Endothelial cell of umbilical vein (primary cell): ENCODE measurements at regions not wholly inside any gene's neighbourhood (a gene's known extent, or its start where the extent isn't known, plus 50 kb on each side); places are given as distances from the start of the nearest gene placed in this dataset.

Source experiments
- BruUV-seq: library from RNA; stranded (reverse); fragments of 400-500 nt; replicated peaks from 2 replicates; lab custom pipeline; 2021; lab: Mats Ljungman, UMichigan
- CTCF ChIA-PET: fragments of 300-600, 350-600 bp; sonication (Branson Sonifier 250); formaldehyde crosslinking; loops from one replicate; lab custom pipeline; 2021; ENCODE audit warnings: antibody characterized with exemption, inconsistent platforms; lab: Charles Lee
- POLR2A ChIA-PET: fragments of 300-600, 350-600 bp; sonication (Branson Sonifier 250); formaldehyde crosslinking; loops from one replicate; lab custom pipeline; 2021; ENCODE audit warnings: antibody characterized with exemption, inconsistent platforms; lab: Charles Lee
- DNase-seq: peaks from one replicate; pipeline ENCODE4 v3.0.0-alpha.2; 2011; ENCODE audit warnings: low read depth, low spot score
- FAIRE-seq: peaks from 2 replicates; lab custom pipeline; 2011; peaks lifted over from hg19 to GRCh38; lab: Jason Lieb, UNC
- H2AFZ ChIP-seq: 2 replicates; pipeline ENCODE4 v1.6.0; 2012; ENCODE audit warnings: low read depth, low read length, control low read depth, inconsistent platforms
- H3K27ac ChIP-seq: 2 replicates; pipeline ENCODE4 v1.5.1; 2011; ENCODE audit warnings: low read depth, mild to moderate bottlenecking, control low read depth, low read length, moderate library complexity; ENCODE audit not compliant: insufficient read depth
- H3K27me3 ChIP-seq, 2 experiments: 2 replicates each; pipeline versions ENCODE4 v1.6.0 to v1.6.1; 2011; ENCODE audit warnings: low read length in 2 of 2, mixed read lengths in 1 of 2; ENCODE audit not compliant: control insufficient read depth in 2 of 2, insufficient read depth in 2 of 2
- H3K36me3 ChIP-seq, 2 experiments: 2 replicates in 1 of 2; 3 replicates in 1 of 2; pipeline ENCODE4 v1.5.1; 2011; ENCODE audit warnings: low read length in 2 of 2, mild to moderate bottlenecking in 1 of 2, moderate library complexity in 1 of 2; ENCODE audit not compliant: control insufficient read depth in 2 of 2, insufficient read depth in 2 of 2; ENCODE audit errors: extremely low read depth in 1 of 2
- H3K4me1 ChIP-seq: 3 replicates; pipeline ENCODE4 v1.5.1; 2011; ENCODE audit warnings: mild to moderate bottlenecking, low read length; ENCODE audit not compliant: control insufficient read depth, insufficient read depth; ENCODE audit errors: extremely low read depth
- H3K4me2 ChIP-seq: 2 replicates; pipeline ENCODE4 v1.6.1; 2011; ENCODE audit warnings: low read length, control low read depth, mixed read lengths; ENCODE audit not compliant: insufficient read depth
- H3K4me3 ChIP-seq, 3 experiments: fragments of 200-600 bp in 1 of 3; sonication (generic), shearing (Covaris generic) in 1 of 3; replicated peaks in 1 of 3; 2 replicates each; pipeline ENCODE4 v1.5.1; 2011 to 2016; ENCODE audit warnings: control low read depth in 3 of 3, low read length in 3 of 3, mild to moderate bottlenecking in 2 of 3, inconsistent platforms in 1 of 3, low read depth in 1 of 3, moderate library complexity in 1 of 3; ENCODE audit not compliant: insufficient read depth in 1 of 3
- H3K79me2 ChIP-seq: 2 replicates; pipeline ENCODE4 v1.6.0; 2012; ENCODE audit warnings: low read length, inconsistent platforms; ENCODE audit not compliant: control insufficient read depth, insufficient read depth
- H3K9ac ChIP-seq: replicated peaks from 2 replicates; pipeline ENCODE3; 2011; ENCODE audit warnings: low read length, control low read depth; ENCODE audit not compliant: insufficient read depth; ENCODE audit errors: extremely low read depth
- H3K9me1 ChIP-seq: replicated peaks from 3 replicates; pipeline ENCODE4 v1.6.0; 2011; ENCODE audit warnings: mild to moderate bottlenecking, low read length; ENCODE audit not compliant: control insufficient read depth, insufficient read depth; ENCODE audit errors: extremely low read depth
- H3K9me3 ChIP-seq: replicated peaks from 2 replicates; pipeline ENCODE4 v1.5.1; 2012; ENCODE audit warnings: low read length, inconsistent platforms; ENCODE audit not compliant: control insufficient read depth, insufficient read depth
- H4K20me1 ChIP-seq: replicated peaks from 2 replicates; pipeline ENCODE3; 2011; ENCODE audit warnings: mild to moderate bottlenecking, low read length; ENCODE audit not compliant: control insufficient read depth, insufficient read depth; ENCODE audit errors: extremely low read depth
- EZH2 ChIP-seq: IDR thresholded peaks from 2 replicates; pipeline ENCODE4 v1.6.1; 2012; ENCODE audit warnings: borderline replicate concordance, low read depth, mild to moderate bottlenecking, moderate library complexity, low read length, inconsistent platforms; ENCODE audit not compliant: severe bottlenecking
- FOS ChIP-seq: IDR thresholded peaks from 2 replicates; pipeline ENCODE4 v1.6.1; 2011; ENCODE audit warnings: mild to moderate bottlenecking, low read length, moderate library complexity, borderline replicate concordance; ENCODE audit not compliant: insufficient read depth
- GATA2 ChIP-seq: IDR thresholded peaks from 2 replicates; pipeline ENCODE4 v1.7.0; 2011; ENCODE audit warnings: low read depth, mild to moderate bottlenecking, moderate library complexity, mixed read lengths, low read length; ENCODE audit not compliant: insufficient read length, insufficient read depth
- JUN ChIP-seq: IDR thresholded peaks from 2 replicates; pipeline ENCODE4 v1.6.1; 2011; ENCODE audit warnings: borderline replicate concordance, low read depth; ENCODE audit not compliant: insufficient read length, insufficient read depth
- MYC ChIP-seq: IDR thresholded peaks from one replicate; pipeline ENCODE4 v1.6.1; 2011; ENCODE audit warnings: mild to moderate bottlenecking, low read depth, low read length
- POLR2A ChIP-seq: IDR thresholded peaks from 2 replicates; pipeline ENCODE4 v1.6.1; 2012; ENCODE audit warnings: low read depth, mild to moderate bottlenecking, control low read depth, low read length
- POLR2AphosphoS5 ChIP-seq: IDR thresholded peaks from 2 replicates; pipeline ENCODE4 v1.6.1; 2012; ENCODE audit warnings: low read depth, mild to moderate bottlenecking, control low read depth, low read length, moderate library complexity; ENCODE audit not compliant: insufficient read depth
- dilution Hi-C: fragments of 300-500 bp; cut with MboI; formaldehyde crosslinking; loops from one replicate; pipeline ENCODE4 v1.15.0; 2019; ENCODE audit warnings: low sequenced_read_pairs; ENCODE audit not compliant: extremely low pct_ligation_motif_present
- intact Hi-C: fragments of 100-400 bp; cut with micrococcal nuclease; formaldehyde crosslinking; loops from one replicate; pipeline ENCODE4 v1.10.0; 2022
- TF ChIP-seq, protein P1 (sequence below): IDR thresholded peaks from 2 replicates; pipeline ENCODE4 v1.6.1; 2011; ENCODE audit not compliant: insufficient read depth, insufficient read length
- TF ChIP-seq, protein P2 (sequence below), 2 donors: IDR thresholded peaks; 1 replicate in 1 of 2; 2 replicates in 1 of 2; pipeline ENCODE4 v1.5.1; 2011; ENCODE audit warnings: low read length in 2 of 2, mild to moderate bottlenecking in 2 of 2, moderate library complexity in 2 of 2, control low read depth in 1 of 2, inconsistent platforms in 1 of 2, low read depth in 1 of 2; ENCODE audit not compliant: insufficient read depth in 1 of 2; ENCODE audit errors: extremely low read depth in 1 of 2

DNA sequence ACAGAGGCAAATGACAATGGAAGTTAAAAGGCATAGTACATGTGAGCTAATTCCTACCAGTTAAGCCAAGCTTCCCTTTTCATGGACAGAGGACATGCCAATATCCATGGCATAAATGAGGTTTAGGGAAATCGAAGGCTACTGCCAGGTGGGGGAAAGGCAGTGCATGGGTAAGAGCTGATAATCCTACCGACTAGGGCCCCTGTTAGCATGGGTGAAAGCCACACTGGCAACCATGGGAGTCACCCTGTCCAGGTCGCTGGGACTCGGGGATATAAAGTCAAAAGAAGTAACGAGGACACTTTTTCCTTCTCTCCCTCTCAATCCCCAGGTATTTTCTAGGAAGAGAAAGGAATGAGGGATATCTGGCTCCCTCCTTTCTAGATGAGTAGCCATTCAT, 83.7 kb upstream of the CDH19 start:
- H3K27ac ChIP-seq = no peak overlapping the region
- CTCF ChIA-PET = no interaction called here
- H3K27me3 ChIP-seq = no peaks in the 10 kb centered on the region
- dilution Hi-C loops = no loop called here
- no peaks in the 10 kb centered on the region for H3K9me3 ChIP-seq
- no peak overlapping the region for H3K9ac ChIP-seq
- no TSS peak for BruUV-seq
- DNase-seq = no peak
- H3K4me2 ChIP-seq = no peak overlapping the region
- no peaks in the 10 kb centered on the region for H3K36me3 ChIP-seq
- FAIRE-seq = no peak
- no peak overlapping the region for H2AFZ ChIP-seq
- H3K4me3 ChIP-seq = no peak overlapping the region
- intact Hi-C loops = loop anchor here (10.0 kb wide), 1 partner anchor 133 kb away; no protein-coding TSS in a partner anchor
- POLR2A ChIA-PET = no interaction called here
- no peaks in the 10 kb centered on the region for H3K79me2 ChIP-seq
- no peaks in the 10 kb centered on the region for H3K9me1 ChIP-seq
- H4K20me1 ChIP-seq = no peaks in the 10 kb centered on the region
- TF ChIP-seq GATA2 (no peak), POLR2AphosphoS5 (no peak), JUN (no peak), FOS (no peak), EZH2 (no peak), POLR2A (no peak), MYC (no peak)
- TF ChIP-seq, protein P1, sequence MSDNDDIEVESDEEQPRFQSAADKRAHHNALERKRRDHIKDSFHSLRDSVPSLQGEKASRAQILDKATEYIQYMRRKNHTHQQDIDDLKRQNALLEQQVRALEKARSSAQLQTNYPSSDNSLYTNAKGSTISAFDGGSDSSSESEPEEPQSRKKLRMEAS = no peak
- TF ChIP-seq, protein P2, sequence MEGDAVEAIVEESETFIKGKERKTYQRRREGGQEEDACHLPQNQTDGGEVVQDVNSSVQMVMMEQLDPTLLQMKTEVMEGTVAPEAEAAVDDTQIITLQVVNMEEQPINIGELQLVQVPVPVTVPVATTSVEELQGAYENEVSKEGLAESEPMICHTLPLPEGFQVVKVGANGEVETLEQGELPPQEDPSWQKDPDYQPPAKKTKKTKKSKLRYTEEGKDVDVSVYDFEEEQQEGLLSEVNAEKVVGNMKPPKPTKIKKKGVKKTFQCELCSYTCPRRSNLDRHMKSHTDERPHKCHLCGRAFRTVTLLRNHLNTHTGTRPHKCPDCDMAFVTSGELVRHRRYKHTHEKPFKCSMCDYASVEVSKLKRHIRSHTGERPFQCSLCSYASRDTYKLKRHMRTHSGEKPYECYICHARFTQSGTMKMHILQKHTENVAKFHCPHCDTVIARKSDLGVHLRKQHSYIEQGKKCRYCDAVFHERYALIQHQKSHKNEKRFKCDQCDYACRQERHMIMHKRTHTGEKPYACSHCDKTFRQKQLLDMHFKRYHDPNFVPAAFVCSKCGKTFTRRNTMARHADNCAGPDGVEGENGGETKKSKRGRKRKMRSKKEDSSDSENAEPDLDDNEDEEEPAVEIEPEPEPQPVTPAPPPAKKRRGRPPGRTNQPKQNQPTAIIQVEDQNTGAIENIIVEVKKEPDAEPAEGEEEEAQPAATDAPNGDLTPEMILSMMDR (IDR thresholded peaks at IDR 0.05; ENCODE audit: extremely low read depth in 1 of 2, insufficient read depth in 1 of 2, low read depth in 1 of 2, low read length in 2 of 2) = no peak
- H3K4me1 ChIP-seq = peaks cover 4% of the 10 kb centered on the region
